GM18499 (cell line): ENCODE measurements at regions not wholly inside any gene's neighbourhood (a gene's known extent, or its start where the extent isn't known, plus 50 kb on each side); places are given as distances from the start of the nearest gene placed in this dataset.

Experiments used
- ATAC-seq: cut with Tn5 transposase; IDR thresholded peaks from one replicate; pipeline ENCODE4 v1.9.1; 2021; ENCODE audit warnings: moderate number of reproducible peaks; ENCODE audit not compliant: insufficient read depth, unreplicated experiment

- no peak for ATAC-seq
Measured at GRCh38 chr12:13603953-13604352, 377.4 kb downstream of the GRIN2B start.

GRCh38 chr12:13602172-13602571 is 379.2 kb downstream of the GRIN2B start:
- no peak for ATAC-seq

GRCh38 chr12:13599176-13599575 is 382.2 kb downstream of the GRIN2B start:
- ATAC-seq, result no peak

DNA sequence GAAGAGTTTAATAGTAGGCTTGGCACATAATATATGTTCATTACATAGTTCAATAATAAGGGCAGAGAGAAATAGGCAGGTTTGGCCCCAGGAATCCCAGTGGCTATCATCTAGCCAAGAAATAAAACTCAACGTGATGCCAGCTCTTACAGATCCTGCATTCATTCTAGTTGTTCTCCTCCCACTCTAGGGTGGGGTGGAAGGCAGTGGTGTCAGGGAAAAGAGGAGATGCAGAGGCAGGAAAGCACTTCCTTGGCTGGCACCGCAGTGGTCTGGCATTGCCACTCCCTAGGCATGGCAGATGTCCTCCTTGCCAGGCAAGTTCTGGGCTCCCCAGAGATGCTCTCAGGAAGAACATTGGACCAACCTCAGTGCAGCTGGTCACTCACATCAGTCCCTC is 383.6 kb downstream of the GRIN2B start:
- no peak for ATAC-seq

- no peak for ATAC-seq
Measured at GRCh38 chr12:13597166-13597565, 384.2 kb downstream of the GRIN2B start.

DNA sequence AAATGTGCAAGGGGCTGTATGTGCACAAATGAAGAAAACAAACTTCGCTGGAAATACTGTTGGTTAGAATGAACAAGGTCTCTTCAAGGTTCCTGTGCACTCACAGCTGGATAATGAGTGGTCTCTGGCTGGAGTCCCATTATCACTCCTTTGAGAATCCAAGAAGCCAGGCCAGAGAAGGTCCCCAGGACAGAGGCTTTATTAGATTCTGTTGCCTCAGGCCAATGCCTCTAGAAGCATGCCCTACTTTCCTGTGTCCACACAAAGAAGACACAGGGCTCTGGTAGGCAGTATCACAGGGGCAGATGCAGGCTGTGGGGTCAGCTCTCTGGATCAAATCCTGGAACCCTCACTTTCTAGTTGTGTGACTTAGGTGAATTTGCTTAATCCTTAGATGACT is 384.7 kb downstream of the GRIN2B start:
- ATAC-seq, result no peak

- no peak for ATAC-seq
Measured at GRCh38 chr12:13595536-13596443, 385.6 kb downstream of the GRIN2B start.

GRCh38 chr12:13594731-13595514 is 386.5 kb downstream of the GRIN2B start:
- ATAC-seq, result no peak

- ATAC-seq, result no peak
Measured at GRCh38 chr12:13592063-13592942, 389.1 kb downstream of the GRIN2B start.

DNA sequence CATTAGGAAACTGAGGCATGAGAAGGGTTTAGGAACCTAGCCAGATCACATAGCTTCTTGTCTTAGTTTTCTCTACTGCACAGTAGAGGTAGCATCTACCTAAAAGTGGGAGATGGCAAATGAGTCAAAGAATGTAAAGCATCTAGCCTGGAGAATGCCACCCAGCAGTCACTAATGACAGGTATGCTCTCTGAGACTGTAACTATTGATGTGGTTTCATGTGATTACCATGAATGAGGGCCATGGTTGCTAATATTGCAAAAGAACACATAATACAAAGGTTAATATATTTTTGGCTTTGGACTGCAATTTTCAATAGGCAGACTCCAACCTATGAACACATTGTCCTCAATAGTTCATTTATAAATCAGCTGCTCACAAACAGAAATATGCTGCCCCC is 389.9 kb downstream of the GRIN2B start:
- ATAC-seq, result no peak

DNA sequence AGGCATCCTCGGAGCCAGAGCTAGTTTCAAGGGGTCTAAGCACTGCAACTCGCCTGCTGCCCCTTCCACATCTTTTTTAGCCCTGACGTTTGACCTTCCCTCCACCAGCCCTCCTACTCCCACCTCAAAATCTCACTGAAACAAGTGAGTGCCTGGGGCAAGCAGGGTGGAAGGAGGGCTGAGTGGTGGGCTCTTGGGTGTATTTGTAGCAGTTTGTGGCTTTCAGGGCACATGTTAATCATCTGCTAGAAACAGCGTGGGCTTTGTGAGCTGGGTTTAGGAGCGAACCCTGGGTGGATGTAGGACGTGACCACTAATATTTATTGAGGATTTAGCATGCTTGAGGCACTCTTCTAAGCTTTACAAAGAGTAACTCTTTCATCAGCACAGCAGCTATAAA is 390.3 kb downstream of the GRIN2B start:
- ATAC-seq, result no peak

GRCh38 chr12:13588574-13588973 is 392.0 kb downstream of the EMP1 start:
- ATAC-seq, result no peak

- ATAC-seq, result no peak
Measured at GRCh38 chr12:13587721-13588390, 391.3 kb downstream of the EMP1 start.

DNA sequence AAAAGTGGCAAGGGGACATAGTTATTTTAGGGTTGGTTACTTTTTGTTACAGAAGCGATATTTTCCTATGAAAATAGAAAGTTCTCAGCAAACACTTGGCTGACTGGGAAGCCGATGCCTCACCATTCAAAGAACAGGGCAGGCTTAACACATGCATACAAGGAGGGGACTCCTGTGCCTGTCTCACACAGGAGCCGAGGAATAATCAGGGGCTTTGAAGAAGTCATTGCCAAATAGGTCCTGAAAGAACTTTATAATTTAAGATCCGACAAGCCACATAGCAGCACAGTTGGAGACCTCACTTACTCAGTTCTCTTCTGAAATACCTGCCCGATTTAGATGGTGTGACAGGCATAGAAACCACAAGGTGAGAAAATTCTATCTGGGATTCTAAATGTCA is 389.8 kb downstream of the EMP1 start:
- ATAC-seq, result no peak

DNA sequence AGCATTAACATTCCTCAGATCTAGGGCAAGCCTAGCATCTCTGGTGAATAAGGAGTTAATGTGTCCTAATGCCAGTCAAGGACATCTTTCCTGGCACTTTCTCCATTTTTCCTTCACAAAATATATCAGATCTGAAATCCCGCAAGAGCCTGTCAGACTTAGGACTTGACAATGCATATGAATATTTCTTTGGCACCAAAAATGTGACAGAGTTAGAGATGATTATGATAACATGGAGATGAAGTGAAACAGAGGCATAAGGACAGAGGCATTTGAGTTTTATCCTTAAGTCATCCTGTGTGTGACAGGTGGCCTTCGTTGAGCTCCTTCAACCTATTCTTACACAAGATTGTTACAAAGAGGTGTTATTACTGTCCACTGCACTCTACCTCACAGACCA is 388.0 kb downstream of the EMP1 start:
- ATAC-seq, result no peak

GRCh38 chr12:13583630-13584029 is 387.1 kb downstream of the EMP1 start:
- no peak for ATAC-seq

- ATAC-seq, result no peak
Measured at GRCh38 chr12:13582421-13582820, 385.9 kb downstream of the EMP1 start.

DNA sequence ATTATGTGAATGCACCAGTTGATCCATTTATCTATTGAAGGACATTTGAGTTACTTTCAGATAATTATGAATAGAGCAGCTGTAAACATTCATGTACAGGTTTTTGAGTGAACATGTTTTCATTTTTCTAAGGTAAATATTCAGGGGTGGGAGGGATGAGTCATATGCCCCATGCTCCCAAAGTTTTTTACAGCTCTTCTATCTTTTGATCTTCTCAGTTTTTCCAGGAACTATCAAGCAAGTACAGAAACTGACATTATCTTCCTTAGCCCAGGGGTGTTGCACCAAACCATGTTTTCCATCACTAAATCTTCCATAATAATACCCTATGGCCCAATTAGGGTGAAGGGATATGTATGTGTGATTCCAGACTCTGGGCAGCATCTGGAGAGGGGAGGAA is 384.5 kb downstream of the EMP1 start:
- no peak for ATAC-seq

- ATAC-seq, result no peak
Measured at GRCh38 chr12:13580206-13580605, 383.7 kb downstream of the EMP1 start.

- no peak for ATAC-seq
Measured at GRCh38 chr12:13576935-13577500, 380.5 kb downstream of the EMP1 start.
